Breast epithelium (tissue), 3 donors: ENCODE measurements at regions not wholly inside any gene's neighbourhood (a gene's known extent, or its start where the extent isn't known, plus 50 kb on each side); places are given as distances from the start of the nearest gene placed in this dataset.

Experiments used
- CTCF ChIP-seq, 3 donors: fragments of 450-650 bp; IDR thresholded peaks; one replicate each; pipeline ENCODE4 v1.5.1; 2016 to 2017; ENCODE audit warnings: antibody characterized with exemption in 3 of 3, mild to moderate bottlenecking in 3 of 3, moderate library complexity in 3 of 3
- POLR2A ChIP-seq: fragments of 450-650 bp; IDR thresholded peaks from one replicate; pipeline ENCODE4 v1.6.1; 2016; ENCODE audit warnings: antibody characterized with exemption, mild to moderate bottlenecking, moderate library complexity

GRCh38 chr14:49947506-49947905 is 54.6 kb downstream of the ARF6 start:
- TF ChIP-seq POLR2A (no peak), CTCF (IDR thresholded peaks at IDR 0.05) (no peak)
